Caki2 (cell line): ENCODE measurements at regions not wholly inside any gene's neighbourhood (a gene's known extent, or its start where the extent isn't known, plus 50 kb on each side); places are given as distances from the start of the nearest gene placed in this dataset.

Source experiments
- DNase-seq: peaks from one replicate; pipeline ENCODE4 v3.0.0-alpha.2; 2015; ENCODE audit warnings: low read depth
- in situ Hi-C: cut with HindIII; loops from 2 replicates; pipeline ENCODE4 v1.10.0; 2016; ENCODE audit warnings: low sequenced_read_pairs, low pct_unique_long_range_greater_than_20kb, mixed read lengths

- in situ Hi-C loops: no loop called here
- DNase-seq: no peak
Observed at GRCh38 chr13:61148691-61149315, 266.8 kb downstream of the PCDH20 start.

GRCh38 chr13:61148211-61148610, 267.4 kb downstream of the PCDH20 start:
- no peak for DNase-seq
- in situ Hi-C loops: no loop called here

- DNase-seq: no peak
- in situ Hi-C loops: no loop called here
Observed at GRCh38 chr13:61146571-61146970, 269.1 kb downstream of the PCDH20 start.

GRCh38 chr13:61146158-61146557, 269.5 kb downstream of the PCDH20 start:
- no peak for DNase-seq
- in situ Hi-C loops: no loop called here

- in situ Hi-C loops: no loop called here
- no peak for DNase-seq
Observed at GRCh38 chr13:61144834-61145593, 270.6 kb downstream of the PCDH20 start.

- no peak for DNase-seq
- in situ Hi-C loops: no loop called here
Observed at GRCh38 chr13:61144301-61144700, 271.3 kb downstream of the PCDH20 start.

GRCh38 chr13:61142506-61142905, 273.1 kb downstream of the PCDH20 start:
- in situ Hi-C loops: no loop called here
- DNase-seq: no peak

GRCh38 chr13:61138857-61139256, 276.8 kb downstream of the PCDH20 start:
- DNase-seq: no peak
- in situ Hi-C loops: no loop called here

- no peak for DNase-seq
- in situ Hi-C loops: no loop called here
Observed at GRCh38 chr13:61136515-61136914, 279.1 kb downstream of the PCDH20 start.

- in situ Hi-C loops: no loop called here
Observed at GRCh38 chr13:61136093-61136492, 279.6 kb downstream of the PCDH20 start.

GRCh38 chr13:61135583-61135982, 280.1 kb downstream of the PCDH20 start:
- no peak for DNase-seq
- in situ Hi-C loops: no loop called here

More at GRCh38 chr13:61136093-61136492, 279.6 kb downstream of the PCDH20 start:
- no peak for DNase-seq

GRCh38 chr13:61128850-61129645, 286.6 kb downstream of the PCDH20 start:
- in situ Hi-C loops: no loop called here
- no peak for DNase-seq

GRCh38 chr13:61123538-61124289, 291.9 kb downstream of the PCDH20 start:
- in situ Hi-C loops: no loop called here
- no peak for DNase-seq

GRCh38 chr13:61113140-61113658, 302.4 kb downstream of the PCDH20 start:
- in situ Hi-C loops: no loop called here

GRCh38 chr13:61111529-61111928, 304.1 kb downstream of the PCDH20 start:
- in situ Hi-C loops: no loop called here
- DNase-seq: no peak

More at GRCh38 chr13:61113140-61113658, 302.4 kb downstream of the PCDH20 start:
- no peak for DNase-seq

- in situ Hi-C loops: no loop called here
- DNase-seq: peak; percentile 34
Observed at GRCh38 chr13:61110732-61111131, 304.9 kb downstream of the PCDH20 start.

- DNase-seq: no peak
- in situ Hi-C loops: no loop called here
Observed at GRCh38 chr13:61109741-61110140, 305.9 kb downstream of the PCDH20 start.

GRCh38 chr13:61107989-61108388, 307.7 kb downstream of the PCDH20 start:
- in situ Hi-C loops: no loop called here
- DNase-seq: no peak
